NCI-H69 (cell line): ENCODE measurements at regions not wholly inside any gene's neighbourhood (a gene's known extent, or its start where the extent isn't known, plus 50 kb on each side); places are given as distances from the start of the nearest gene placed in this dataset.

Source experiments
- DNase-seq: peaks from one replicate; lab custom pipeline; 2025; lab: John Stamatoyannopoulos, UW

GRCh38 chr5:38099205-38100168 lies 158.9 kb upstream of the EGFLAM start:
- no peak for DNase-seq

- DNase-seq = no peak
Measured at GRCh38 chr5:38094889-38095288, 163.5 kb upstream of the EGFLAM start.

GRCh38 chr5:38093855-38094254 lies 164.5 kb upstream of the EGFLAM start:
- no peak for DNase-seq

- no peak for DNase-seq
Measured at GRCh38 chr5:38086777-38087176, 171.6 kb upstream of the EGFLAM start.

GRCh38 chr5:38079620-38080402 lies 178.5 kb upstream of the EGFLAM start:
- no peak for DNase-seq

- DNase-seq = no peak
Measured at GRCh38 chr5:38078161-38078560, 180.2 kb upstream of the EGFLAM start.

GRCh38 chr5:38077652-38078051 lies 180.7 kb upstream of the EGFLAM start:
- no peak for DNase-seq

GRCh38 chr5:38071831-38072694 lies 186.3 kb upstream of the EGFLAM start:
- DNase-seq = no peak

GRCh38 chr5:38070304-38070950 lies 187.9 kb upstream of the EGFLAM start:
- DNase-seq = no peak

GRCh38 chr5:38069360-38069759 lies 189.0 kb upstream of the EGFLAM start:
- DNase-seq = no peak

GRCh38 chr5:38060354-38060753 lies 198.0 kb upstream of the EGFLAM start:
- DNase-seq = no peak

- no peak for DNase-seq
Measured at GRCh38 chr5:38059876-38060275, 198.5 kb upstream of the EGFLAM start.

GRCh38 chr5:38051711-38052511 lies 206.4 kb upstream of the EGFLAM start:
- no peak for DNase-seq

GRCh38 chr5:38048400-38048799 lies 208.6 kb upstream of the GDNF start:
- DNase-seq = no peak

GRCh38 chr5:38046103-38046502 lies 206.3 kb upstream of the GDNF start:
- DNase-seq = no peak

GRCh38 chr5:38045446-38045845 lies 205.6 kb upstream of the GDNF start:
- no peak for DNase-seq

GRCh38 chr5:38039826-38040225 lies 200.0 kb upstream of the GDNF start:
- no peak for DNase-seq

GRCh38 chr5:38039091-38039490 lies 199.2 kb upstream of the GDNF start:
- no peak for DNase-seq

GRCh38 chr5:38036765-38037164 lies 196.9 kb upstream of the GDNF start:
- no peak for DNase-seq

GRCh38 chr5:38032149-38032548 lies 192.3 kb upstream of the GDNF start:
- no peak for DNase-seq

- DNase-seq = no peak
Measured at GRCh38 chr5:38031304-38031703, 191.5 kb upstream of the GDNF start.
